ENCODE measurements at regions not wholly inside any gene's neighbourhood (a gene's known extent, or its start where the extent isn't known, plus 50 kb on each side); places are given as distances from the start of the nearest gene placed in this dataset.

GRCh38 chr2:9095226-9095625 is 91.7 kb upstream of the MBOAT2 start:
- TF ChIP-seq POLR2A (IDR thresholded peaks at IDR 0.05; ENCODE audit: low read length) (no peak), GATA1 (IDR thresholded peaks at IDR 0.05; ENCODE audit: low read depth, low read length) (no peak)

Measured in erythroblast (primary cell).